Activated T-cell treated with anti-CD3 and anti-CD28 coated beads for 24 hours (primary cell): ENCODE measurements at regions not wholly inside any gene's neighbourhood (a gene's known extent, or its start where the extent isn't known, plus 50 kb on each side); places are given as distances from the start of the nearest gene placed in this dataset.
"Not testable (repeated sequence)": the region's sequence is repeated elsewhere in the genome, so short reads cannot be mapped to it uniquely, and the experiment has no call there.

Source experiments
- DNase-seq: peaks from one replicate; pipeline ENCODE4 v3.0.0-alpha.2; 2020; ENCODE audit warnings: low read depth

GRCh38 chr7:25454020-25454419 lies 225.7 kb upstream of the NPVF start:
- no peak for DNase-seq

GRCh38 chr7:25454562-25455041 lies 226.3 kb upstream of the NPVF start:
- no peak for DNase-seq

GRCh38 chr7:25455683-25456251 lies 227.5 kb upstream of the NPVF start:
- DNase-seq = no peak

GRCh38 chr7:25456467-25457171 lies 228.3 kb upstream of the NPVF start:
- no peak for DNase-seq

- no peak for DNase-seq
Measured at GRCh38 chr7:25459057-25459456, 230.8 kb upstream of the NPVF start.

- no peak for DNase-seq
Measured at GRCh38 chr7:25460433-25460832, 232.1 kb upstream of the NPVF start.

- DNase-seq = no peak
Measured at GRCh38 chr7:25469669-25470068, 241.4 kb upstream of the NPVF start.

GRCh38 chr7:25476863-25477499 lies 248.7 kb upstream of the NPVF start:
- DNase-seq = no peak

GRCh38 chr7:25478221-25478620 lies 249.9 kb upstream of the NPVF start:
- not testable (repeated sequence) for DNase-seq

- no peak for DNase-seq
Measured at GRCh38 chr7:25478925-25479324, 250.6 kb upstream of the NPVF start.

GRCh38 chr7:25481891-25482290 lies 253.6 kb upstream of the NPVF start:
- no peak for DNase-seq

- DNase-seq = no peak
Measured at GRCh38 chr7:25482631-25483030, 254.3 kb upstream of the NPVF start.

GRCh38 chr7:25485026-25485425 lies 256.7 kb upstream of the NPVF start:
- no peak for DNase-seq

GRCh38 chr7:25486656-25487055 lies 258.4 kb upstream of the NPVF start:
- no peak for DNase-seq

GRCh38 chr7:25493805-25494366 lies 265.6 kb upstream of the NPVF start:
- no peak for DNase-seq

- DNase-seq = no peak
Measured at GRCh38 chr7:25494896-25495295, 266.6 kb upstream of the NPVF start.

- DNase-seq = no peak
Measured at GRCh38 chr7:25495342-25496250, 267.3 kb upstream of the NPVF start.

GRCh38 chr7:25496476-25497368 lies 268.4 kb upstream of the NPVF start:
- DNase-seq = no peak

- DNase-seq = no peak
Measured at GRCh38 chr7:25500393-25500921, 272.2 kb upstream of the NPVF start.

- DNase-seq = no peak
Measured at GRCh38 chr7:25503306-25503705, 275.0 kb upstream of the NPVF start.
